HCT116 (cell line): ENCODE measurements at regions not wholly inside any gene's neighbourhood (a gene's known extent, or its start where the extent isn't known, plus 50 kb on each side); places are given as distances from the start of the nearest gene placed in this dataset.

Experiments used
- ATAC-seq: fragments of 200-7000 bp; cut with Tn5 transposase; 2 replicates; pipeline ENCODE4 v1.9.1; 2020; ENCODE audit warnings: mild to moderate bottlenecking, moderate library complexity
- BruUV-seq: library from RNA; stranded (reverse); fragments of 400-500 nt; replicated peaks from 2 replicates; lab custom pipeline; 2021; lab: Mats Ljungman, UMichigan
- CTCF ChIA-PET: fragments of 300-600 bp; sonication (Branson Sonifier 250); formaldehyde crosslinking; loops from one replicate; lab custom pipeline; 2021; ENCODE audit warnings: antibody characterized with exemption; lab: Charles Lee
- POLR2A ChIA-PET: fragments of 300-600, 350-600 bp; sonication (Branson Sonifier 250); formaldehyde crosslinking; loops from one replicate; lab custom pipeline; 2021; ENCODE audit warnings: antibody characterized with exemption; lab: Charles Lee
- RAD21 ChIA-PET, 2 experiments: fragments of 300-600 bp; sonication (Branson Sonifier 250); formaldehyde crosslinking; loops; one replicate each; lab custom pipeline; 2023; ENCODE audit warnings: low total read pairs in 2 of 2; ENCODE audit not compliant: uncharacterized antibody in 2 of 2, unreplicated experiment in 2 of 2, low non-redundant PET in 1 of 2; lab: Charles Lee
- DNase-seq: peaks from one replicate; pipeline ENCODE4 v3.0.0-alpha.2; 2010; ENCODE audit warnings: low read depth, low spot score
- H2AFZ ChIP-seq: fragments of 200-600 bp; shearing (Covaris generic), sonication (generic); 2 replicates; pipeline ENCODE4 v1.6.1; 2017; ENCODE audit warnings: low read depth, mixed run types, mixed read lengths, antibody characterized with exemption, low read length; ENCODE audit not compliant: poor library complexity, severe bottlenecking
- H3K27ac ChIP-seq: 2 replicates; pipeline ENCODE4 v1.5.1; 2012; ENCODE audit warnings: low read depth, low read length
- H3K27me3 ChIP-seq: fragments of 200-600 bp; sonication (generic); 2 replicates; pipeline ENCODE4 v1.6.1; 2016; ENCODE audit warnings: mixed run types, low read length, mixed read lengths; ENCODE audit not compliant: insufficient read depth
- H3K36me3 ChIP-seq, 2 experiments: fragments of 200-500 bp in 1 of 2; fragments of 200-600 bp in 1 of 2; sonication (Bioruptor generic) in 1 of 2; sonication (generic) in 1 of 2; 2 replicates each; pipeline versions ENCODE4 v1.5.1 to v1.6.1; 2014 to 2016; ENCODE audit warnings: low read length in 2 of 2, inconsistent platforms in 1 of 2, mixed read lengths in 1 of 2, mixed run types in 1 of 2; ENCODE audit not compliant: insufficient read depth in 2 of 2, control insufficient read depth in 1 of 2
- H3K4me1 ChIP-seq, 2 experiments: fragments of 200-600 bp in 1 of 2; sonication (generic) in 1 of 2; 2 replicates each; pipeline versions ENCODE4 v1.5.1 to v1.6.1; 2012 to 2017; ENCODE audit warnings: low read length in 2 of 2, inconsistent platforms in 1 of 2, mild to moderate bottlenecking in 1 of 2, mixed read lengths in 1 of 2, mixed run types in 1 of 2, moderate library complexity in 1 of 2; ENCODE audit not compliant: insufficient read depth in 2 of 2, control insufficient read depth in 1 of 2
- H3K4me2 ChIP-seq: fragments of 200-600 bp; sonication (generic); 2 replicates; pipeline ENCODE4 v1.6.1; 2017; ENCODE audit warnings: mixed run types, low read length, mixed read lengths
- H3K4me3 ChIP-seq, 2 experiments: fragments of 200-600 bp in 1 of 2; sonication (generic) in 1 of 2; replicated peaks in 1 of 2; 2 replicates each; pipeline ENCODE4 v1.5.1; 2011 to 2016; ENCODE audit warnings: low read length in 2 of 2, control low read depth in 1 of 2, low read depth in 1 of 2, mild to moderate bottlenecking in 1 of 2, mixed read lengths in 1 of 2, mixed run types in 1 of 2
- H3K79me2 ChIP-seq: fragments of 200-600 bp; sonication (generic); 2 replicates; pipeline ENCODE4 v1.6.1; 2017; ENCODE audit warnings: mild to moderate bottlenecking, mixed run types, low read length, moderate library complexity, mixed read lengths; ENCODE audit not compliant: insufficient read depth
- H3K9ac ChIP-seq: fragments of 200-600 bp; sonication (generic); 2 replicates; pipeline ENCODE4 v1.6.1; 2016; ENCODE audit warnings: low read length, mixed read lengths
- H3K9me2 ChIP-seq: fragments of 200-600 bp; sonication (generic), shearing (Covaris generic); 2 replicates; pipeline ENCODE4 v1.6.1; 2017; ENCODE audit warnings: mixed run types, mild to moderate bottlenecking, moderate library complexity; ENCODE audit not compliant: insufficient read depth
- H3K9me3 ChIP-seq, 2 experiments: fragments of 200-500 bp in 1 of 2; fragments of 200-600 bp in 1 of 2; sonication (Bioruptor generic) in 1 of 2; sonication (generic) in 1 of 2; 2 replicates each; pipeline ENCODE4 v1.6.1; 2014 to 2017; ENCODE audit warnings: low read length in 2 of 2, mixed read lengths in 2 of 2, inconsistent platforms in 1 of 2, low read depth in 1 of 2, mild to moderate bottlenecking in 1 of 2, mixed run types in 1 of 2, moderate library complexity in 1 of 2; ENCODE audit not compliant: control insufficient read depth in 1 of 2, insufficient read depth in 1 of 2
- H4K20me1 ChIP-seq: fragments of 200-600 bp; sonication (generic), shearing (Covaris generic); 2 replicates; pipeline ENCODE4 v1.6.1; 2017; ENCODE audit warnings: mixed run types, mild to moderate bottlenecking, moderate library complexity; ENCODE audit not compliant: insufficient read depth
- ELF1 ChIP-seq: IDR thresholded peaks from 2 replicates; pipeline ENCODE4 v1.6.1; 2012; ENCODE audit warnings: low read depth, borderline replicate concordance
- EZH2 ChIP-seq: fragments of 200-600 bp; sonication (generic); IDR thresholded peaks from 2 replicates; pipeline ENCODE4 v1.6.1; 2017; ENCODE audit warnings: antibody characterized with exemption, mixed run types
- EZH2phosphoT487 ChIP-seq: fragments of 200-600 bp; IDR thresholded peaks from 2 replicates; pipeline ENCODE4 v1.6.1; 2018; ENCODE audit warnings: antibody characterized with exemption, borderline replicate concordance
- FOSL1 ChIP-seq: IDR thresholded peaks from 2 replicates; pipeline ENCODE4 v1.6.1; 2012; ENCODE audit warnings: low read depth
- JUND ChIP-seq: IDR thresholded peaks from 2 replicates; pipeline ENCODE4 v1.6.1; 2012
- POLR2A ChIP-seq: IDR thresholded peaks from 2 replicates; pipeline ENCODE4 v1.7.0; 2011; ENCODE audit warnings: borderline replicate concordance; ENCODE audit not compliant: insufficient read depth, insufficient read length; ENCODE audit errors: extremely low read depth
- SP1 ChIP-seq: IDR thresholded peaks from 2 replicates; pipeline ENCODE4 v1.6.1; 2012; ENCODE audit warnings: low read depth
- SRF ChIP-seq: IDR thresholded peaks from 2 replicates; pipeline ENCODE4 v1.6.1; 2012; ENCODE audit warnings: low read depth
- YY1 ChIP-seq: IDR thresholded peaks from 2 replicates; pipeline ENCODE4 v1.6.1; 2011; ENCODE audit warnings: low read length, low read depth, moderate library complexity, mild to moderate bottlenecking; ENCODE audit not compliant: insufficient replicate concordance; ENCODE audit errors: extremely low read depth
- ZFX ChIP-seq: fragments of 450-650 bp; IDR thresholded peaks from 2 replicates; pipeline ENCODE4 v1.6.1; 2017
- ZNF274 ChIP-seq: fragments of 200-500 bp; sonication (Bioruptor generic); IDR thresholded peaks from 2 replicates; pipeline ENCODE4 v1.6.1; 2014; ENCODE audit warnings: mild to moderate bottlenecking, low read depth, low read length, inconsistent platforms
- intact Hi-C: fragments of 100-400 bp; cut with micrococcal nuclease; formaldehyde crosslinking; loops from 2 replicates; pipeline ENCODE4 v1.10.0; 2022
- TF ChIP-seq, protein P1 (sequence below), 3 experiments: fragments of 200-600 bp in 1 of 3; sonication (generic) in 1 of 3; IDR thresholded peaks in 2 of 3; conservative IDR thresholded peaks in 1 of 3; 2 replicates each; pipeline ENCODE4 v1.5.1; 2012 to 2017; ENCODE audit warnings: low read depth in 2 of 3, low read length in 2 of 3, antibody characterized with exemption in 1 of 3, borderline replicate concordance in 1 of 3, control low read depth in 1 of 3, mild to moderate bottlenecking in 1 of 3, mixed read lengths in 1 of 3, mixed run types in 1 of 3, moderate library complexity in 1 of 3; ENCODE audit not compliant: insufficient read depth in 1 of 3
- TF ChIP-seq, protein P2 (sequence below): IDR thresholded peaks from 2 replicates; pipeline ENCODE4 v1.6.1; 2011; ENCODE audit warnings: mild to moderate bottlenecking, low read length, moderate library complexity; ENCODE audit not compliant: insufficient replicate concordance; ENCODE audit errors: extremely low read depth
- TF ChIP-seq, protein P3 (sequence below): IDR thresholded peaks from 2 replicates; pipeline ENCODE4 v1.6.1; 2012
- TF ChIP-seq, protein P4 (sequence below): IDR thresholded peaks from 2 replicates; pipeline ENCODE4 v1.6.1; 2012; ENCODE audit warnings: low read depth

DNA sequence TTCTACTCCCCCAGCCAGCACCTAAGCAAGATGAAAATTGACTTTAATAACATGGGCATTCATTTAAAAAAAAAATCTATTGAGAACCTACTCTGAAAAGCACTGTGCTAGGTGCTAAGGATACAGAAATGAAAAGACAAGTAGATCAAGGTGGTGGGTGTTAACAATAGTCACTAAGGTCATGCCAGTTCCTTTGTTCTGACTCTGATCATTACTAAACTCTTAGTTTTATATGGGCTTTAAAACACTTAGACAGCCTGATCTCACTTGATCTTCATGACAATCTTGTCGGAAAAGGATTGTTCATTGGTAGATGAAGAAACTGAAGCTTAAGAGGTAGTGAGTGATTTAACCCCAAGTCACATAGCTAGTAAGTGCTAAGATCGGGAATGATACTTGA lies 285.7 kb upstream of the PRDM1 start (continued):
- TF ChIP-seq, protein P1, sequence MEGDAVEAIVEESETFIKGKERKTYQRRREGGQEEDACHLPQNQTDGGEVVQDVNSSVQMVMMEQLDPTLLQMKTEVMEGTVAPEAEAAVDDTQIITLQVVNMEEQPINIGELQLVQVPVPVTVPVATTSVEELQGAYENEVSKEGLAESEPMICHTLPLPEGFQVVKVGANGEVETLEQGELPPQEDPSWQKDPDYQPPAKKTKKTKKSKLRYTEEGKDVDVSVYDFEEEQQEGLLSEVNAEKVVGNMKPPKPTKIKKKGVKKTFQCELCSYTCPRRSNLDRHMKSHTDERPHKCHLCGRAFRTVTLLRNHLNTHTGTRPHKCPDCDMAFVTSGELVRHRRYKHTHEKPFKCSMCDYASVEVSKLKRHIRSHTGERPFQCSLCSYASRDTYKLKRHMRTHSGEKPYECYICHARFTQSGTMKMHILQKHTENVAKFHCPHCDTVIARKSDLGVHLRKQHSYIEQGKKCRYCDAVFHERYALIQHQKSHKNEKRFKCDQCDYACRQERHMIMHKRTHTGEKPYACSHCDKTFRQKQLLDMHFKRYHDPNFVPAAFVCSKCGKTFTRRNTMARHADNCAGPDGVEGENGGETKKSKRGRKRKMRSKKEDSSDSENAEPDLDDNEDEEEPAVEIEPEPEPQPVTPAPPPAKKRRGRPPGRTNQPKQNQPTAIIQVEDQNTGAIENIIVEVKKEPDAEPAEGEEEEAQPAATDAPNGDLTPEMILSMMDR (IDR thresholded peaks at IDR 0.05 in 2 of 3, conservative IDR thresholded peaks at IDR 0.05 in 1 of 3; ENCODE audit: borderline replicate concordance in 1 of 3, insufficient read depth in 1 of 3, low read depth in 2 of 3, low read length in 2 of 3): no peak
- TF ChIP-seq EZH2: no peak
- TF ChIP-seq EZH2phosphoT487: no peak
- TF ChIP-seq YY1: no peak
- no peak for TF ChIP-seq POLR2A
- TF ChIP-seq FOSL1: no peak
- no peak for TF ChIP-seq SRF
- TF ChIP-seq ELF1: no peak
- TF ChIP-seq JUND: no peak
- TF ChIP-seq, protein P2, sequence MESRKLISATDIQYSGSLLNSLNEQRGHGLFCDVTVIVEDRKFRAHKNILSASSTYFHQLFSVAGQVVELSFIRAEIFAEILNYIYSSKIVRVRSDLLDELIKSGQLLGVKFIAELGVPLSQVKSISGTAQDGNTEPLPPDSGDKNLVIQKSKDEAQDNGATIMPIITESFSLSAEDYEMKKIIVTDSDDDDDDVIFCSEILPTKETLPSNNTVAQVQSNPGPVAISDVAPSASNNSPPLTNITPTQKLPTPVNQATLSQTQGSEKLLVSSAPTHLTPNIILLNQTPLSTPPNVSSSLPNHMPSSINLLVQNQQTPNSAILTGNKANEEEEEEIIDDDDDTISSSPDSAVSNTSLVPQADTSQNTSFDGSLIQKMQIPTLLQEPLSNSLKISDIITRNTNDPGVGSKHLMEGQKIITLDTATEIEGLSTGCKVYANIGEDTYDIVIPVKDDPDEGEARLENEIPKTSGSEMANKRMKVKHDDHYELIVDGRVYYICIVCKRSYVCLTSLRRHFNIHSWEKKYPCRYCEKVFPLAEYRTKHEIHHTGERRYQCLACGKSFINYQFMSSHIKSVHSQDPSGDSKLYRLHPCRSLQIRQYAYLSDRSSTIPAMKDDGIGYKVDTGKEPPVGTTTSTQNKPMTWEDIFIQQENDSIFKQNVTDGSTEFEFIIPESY: no peak

DNA sequence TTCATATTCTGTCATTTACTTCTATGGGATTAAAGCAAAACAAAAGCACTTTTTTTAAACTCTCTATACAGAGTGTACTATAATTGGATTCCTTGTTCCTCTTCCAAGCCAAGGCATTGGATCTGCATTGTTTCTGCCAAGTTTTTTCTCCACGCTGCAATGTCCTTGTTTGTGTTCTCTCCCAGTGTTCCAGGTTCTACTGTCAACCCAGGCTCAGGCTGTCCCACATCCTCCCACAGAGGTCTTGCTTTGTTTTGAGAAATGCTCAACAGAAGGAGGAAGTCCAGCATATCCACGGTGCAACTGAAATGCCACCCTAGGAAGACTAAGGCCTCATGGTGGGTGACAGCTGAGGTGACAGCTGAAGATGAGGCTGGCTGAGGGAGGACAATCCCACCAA lies 287.1 kb upstream of the PRDM1 start:
- CTCF ChIA-PET: no interaction called here
- TF ChIP-seq ELF1 (no peak), ZNF274 (no peak), ZFX (no peak), SP1 (no peak), YY1 (no peak), SRF (no peak), EZH2phosphoT487 (no peak)
- TF ChIP-seq, protein P2: no peak
- TF ChIP-seq, protein P3, sequence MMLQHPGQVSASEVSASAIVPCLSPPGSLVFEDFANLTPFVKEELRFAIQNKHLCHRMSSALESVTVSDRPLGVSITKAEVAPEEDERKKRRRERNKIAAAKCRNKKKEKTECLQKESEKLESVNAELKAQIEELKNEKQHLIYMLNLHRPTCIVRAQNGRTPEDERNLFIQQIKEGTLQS: no peak
- TF ChIP-seq, protein P4, sequence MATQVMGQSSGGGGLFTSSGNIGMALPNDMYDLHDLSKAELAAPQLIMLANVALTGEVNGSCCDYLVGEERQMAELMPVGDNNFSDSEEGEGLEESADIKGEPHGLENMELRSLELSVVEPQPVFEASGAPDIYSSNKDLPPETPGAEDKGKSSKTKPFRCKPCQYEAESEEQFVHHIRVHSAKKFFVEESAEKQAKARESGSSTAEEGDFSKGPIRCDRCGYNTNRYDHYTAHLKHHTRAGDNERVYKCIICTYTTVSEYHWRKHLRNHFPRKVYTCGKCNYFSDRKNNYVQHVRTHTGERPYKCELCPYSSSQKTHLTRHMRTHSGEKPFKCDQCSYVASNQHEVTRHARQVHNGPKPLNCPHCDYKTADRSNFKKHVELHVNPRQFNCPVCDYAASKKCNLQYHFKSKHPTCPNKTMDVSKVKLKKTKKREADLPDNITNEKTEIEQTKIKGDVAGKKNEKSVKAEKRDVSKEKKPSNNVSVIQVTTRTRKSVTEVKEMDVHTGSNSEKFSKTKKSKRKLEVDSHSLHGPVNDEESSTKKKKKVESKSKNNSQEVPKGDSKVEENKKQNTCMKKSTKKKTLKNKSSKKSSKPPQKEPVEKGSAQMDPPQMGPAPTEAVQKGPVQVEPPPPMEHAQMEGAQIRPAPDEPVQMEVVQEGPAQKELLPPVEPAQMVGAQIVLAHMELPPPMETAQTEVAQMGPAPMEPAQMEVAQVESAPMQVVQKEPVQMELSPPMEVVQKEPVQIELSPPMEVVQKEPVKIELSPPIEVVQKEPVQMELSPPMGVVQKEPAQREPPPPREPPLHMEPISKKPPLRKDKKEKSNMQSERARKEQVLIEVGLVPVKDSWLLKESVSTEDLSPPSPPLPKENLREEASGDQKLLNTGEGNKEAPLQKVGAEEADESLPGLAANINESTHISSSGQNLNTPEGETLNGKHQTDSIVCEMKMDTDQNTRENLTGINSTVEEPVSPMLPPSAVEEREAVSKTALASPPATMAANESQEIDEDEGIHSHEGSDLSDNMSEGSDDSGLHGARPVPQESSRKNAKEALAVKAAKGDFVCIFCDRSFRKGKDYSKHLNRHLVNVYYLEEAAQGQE: no peak

More for the DNA sequence above, 287.1 kb upstream of the PRDM1 start:
- DNase-seq (no peak), ATAC-seq (no peak)
- no peak overlapping the region for H3K9ac ChIP-seq
- no peak overlapping the region for H2AFZ ChIP-seq
- H4K20me1 ChIP-seq: no peaks in the 10 kb centered on the region
- BruUV-seq: no TSS peak
- no peaks in the 10 kb centered on the region for H3K36me3 ChIP-seq
- H3K4me3 ChIP-seq: no peak overlapping the region
- no peaks in the 10 kb centered on the region for H3K9me3 ChIP-seq
- intact Hi-C loops: no loop called here
- no peak overlapping the region for H3K27ac ChIP-seq
- RAD21 ChIA-PET: no interaction called here
- H3K79me2 ChIP-seq: no peaks in the 10 kb centered on the region
- POLR2A ChIA-PET: no interaction called here
- H3K27me3 ChIP-seq: no peaks in the 10 kb centered on the region
- H3K4me2 ChIP-seq: no peak overlapping the region
- H3K4me1 ChIP-seq: peaks cover 0 to 9% of the 10 kb centered on the region in 2 experiments; a peak in 2 of 4 replicates
- no peaks in the 10 kb centered on the region for H3K9me2 ChIP-seq
